ENCODE measurements at regions not wholly inside any gene's neighbourhood (a gene's known extent, or its start where the extent isn't known, plus 50 kb on each side); places are given as distances from the start of the nearest gene placed in this dataset.

DNA sequence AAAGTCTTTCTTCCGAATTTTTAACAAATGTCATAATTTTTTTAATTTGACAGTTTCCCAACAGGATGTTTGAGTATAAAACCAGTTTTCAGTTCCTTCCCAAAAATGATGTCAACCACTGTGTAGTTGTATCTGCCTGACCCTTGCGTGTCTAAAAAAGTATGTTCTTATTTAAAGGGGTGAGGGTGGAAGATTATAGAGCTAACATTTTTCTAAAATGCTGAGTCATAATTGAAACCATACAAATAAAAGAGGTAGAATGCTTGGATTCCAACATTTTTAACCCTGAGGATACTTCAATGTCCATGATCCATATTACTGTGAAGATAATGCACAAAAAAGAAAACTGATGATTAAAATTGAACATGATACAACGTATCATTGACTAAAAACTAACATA is 1388.8 kb downstream of the UQCRFS1 start:
- H3K4me2 ChIP-seq (ENCODE audit: insufficient read depth, insufficient read length, low read length), result no peak overlapping the region
- no peak overlapping the region for H3K27ac ChIP-seq (ENCODE audit: insufficient read length, low read depth, low read length)
- Mint-ChIP-seq H3K9me3 (peaks cover 73 to 80% of the 10 kb centered on the region in 2 experiments), H3K36me3 (ENCODE audit: insufficient read depth in 1 of 3, low read depth in 3 of 3) (peaks cover 0 to 33% (median 13%) of the 10 kb centered on the region in 3 experiments), H3K4me1 (no peaks in the 10 kb centered on the region), H3K27me3 (ENCODE audit: low read depth) (peaks cover 2% of the 10 kb centered on the region), H3K4me3 (no peak overlapping the region), H3K27ac (no peak overlapping the region)
- no peak overlapping the region for H2BK20ac ChIP-seq (ENCODE audit: low read depth, low read length, poor library complexity, severe bottlenecking)
- no peak for DNase-seq
- H3K56ac ChIP-seq (ENCODE audit: insufficient read length, low read depth, low read length), result no peak overlapping the region
- TF ChIP-seq, protein P1, sequence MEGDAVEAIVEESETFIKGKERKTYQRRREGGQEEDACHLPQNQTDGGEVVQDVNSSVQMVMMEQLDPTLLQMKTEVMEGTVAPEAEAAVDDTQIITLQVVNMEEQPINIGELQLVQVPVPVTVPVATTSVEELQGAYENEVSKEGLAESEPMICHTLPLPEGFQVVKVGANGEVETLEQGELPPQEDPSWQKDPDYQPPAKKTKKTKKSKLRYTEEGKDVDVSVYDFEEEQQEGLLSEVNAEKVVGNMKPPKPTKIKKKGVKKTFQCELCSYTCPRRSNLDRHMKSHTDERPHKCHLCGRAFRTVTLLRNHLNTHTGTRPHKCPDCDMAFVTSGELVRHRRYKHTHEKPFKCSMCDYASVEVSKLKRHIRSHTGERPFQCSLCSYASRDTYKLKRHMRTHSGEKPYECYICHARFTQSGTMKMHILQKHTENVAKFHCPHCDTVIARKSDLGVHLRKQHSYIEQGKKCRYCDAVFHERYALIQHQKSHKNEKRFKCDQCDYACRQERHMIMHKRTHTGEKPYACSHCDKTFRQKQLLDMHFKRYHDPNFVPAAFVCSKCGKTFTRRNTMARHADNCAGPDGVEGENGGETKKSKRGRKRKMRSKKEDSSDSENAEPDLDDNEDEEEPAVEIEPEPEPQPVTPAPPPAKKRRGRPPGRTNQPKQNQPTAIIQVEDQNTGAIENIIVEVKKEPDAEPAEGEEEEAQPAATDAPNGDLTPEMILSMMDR (conservative IDR thresholded peaks at IDR 0.05), result no peak
- H3K4me1 ChIP-seq (ENCODE audit: insufficient read depth, low read length), result no peaks in the 10 kb centered on the region
- no peak overlapping the region for H3K14ac ChIP-seq (ENCODE audit: insufficient read depth, low read length)
- no peak overlapping the region for H3T11ph ChIP-seq (ENCODE audit: low read length)
- no CpG with 5 or more reads among the region's 3 CpGs for whole genome bisulfite sequencing (ENCODE audit: extremely low coverage, insufficient read length, low lambda C conversion rate)
- no peak overlapping the region for H3K18ac ChIP-seq (ENCODE audit: insufficient read length, low read depth, low read length)
- H2BK120ac ChIP-seq (ENCODE audit: low read depth, low read length, poor library complexity, severe bottlenecking), result no peak overlapping the region
- no peaks in the 10 kb centered on the region for H3K79me1 ChIP-seq (ENCODE audit: insufficient read depth, low read depth, low read length, poor library complexity, severe bottlenecking)
- no peak overlapping the region for H4K91ac ChIP-seq (ENCODE audit: insufficient read length, low read depth, low read length)
- H4K5ac ChIP-seq (ENCODE audit: insufficient read length, low read depth, low read length), result no peak overlapping the region
- no peak overlapping the region for H2AFZ ChIP-seq (ENCODE audit: low read length)
- H3K27me3 ChIP-seq (ENCODE audit: insufficient read depth, low read length), result no peaks in the 10 kb centered on the region
- peaks cover 63% of the 10 kb centered on the region for H3K9me3 ChIP-seq (ENCODE audit: control insufficient read depth, low read depth, low read length)
- no peaks in the 10 kb centered on the region for H4K20me1 ChIP-seq (ENCODE audit: control insufficient read depth, insufficient read depth, insufficient read length)
- H3K4ac ChIP-seq (ENCODE audit: low read depth, low read length), result no peak overlapping the region
- no peak overlapping the region for H2AK5ac ChIP-seq (ENCODE audit: insufficient read length, low read length)
- no peaks in the 10 kb centered on the region for H3K79me2 ChIP-seq (ENCODE audit: insufficient read depth, low read length)
- H2BK15ac ChIP-seq (ENCODE audit: low read depth, low read length), result no peak overlapping the region
- no peak overlapping the region for H2BK12ac ChIP-seq (ENCODE audit: insufficient read length, low read depth, low read length)
- H3K23me2 ChIP-seq (ENCODE audit: insufficient read length, low read depth, low read length, poor library complexity, severe bottlenecking), result no peaks in the 10 kb centered on the region
- H3K9ac ChIP-seq (ENCODE audit: extremely low read depth, insufficient read length, low read length), result no peak overlapping the region
- no peak overlapping the region for H4K8ac ChIP-seq (replicated peaks; ENCODE audit: insufficient read length, low read depth, low read length)
- no peak overlapping the region for H2BK5ac ChIP-seq (ENCODE audit: insufficient read length, low read length)
- H3K23ac ChIP-seq (ENCODE audit: insufficient read length, low read depth, low read length), result no peak overlapping the region
